ENCODE measurements at regions not wholly inside any gene's neighbourhood (a gene's known extent, or its start where the extent isn't known, plus 50 kb on each side); places are given as distances from the start of the nearest gene placed in this dataset.
A peak's percentile ranks its signal among the peaks of the same experiment; 100 is the strongest.

DNA sequence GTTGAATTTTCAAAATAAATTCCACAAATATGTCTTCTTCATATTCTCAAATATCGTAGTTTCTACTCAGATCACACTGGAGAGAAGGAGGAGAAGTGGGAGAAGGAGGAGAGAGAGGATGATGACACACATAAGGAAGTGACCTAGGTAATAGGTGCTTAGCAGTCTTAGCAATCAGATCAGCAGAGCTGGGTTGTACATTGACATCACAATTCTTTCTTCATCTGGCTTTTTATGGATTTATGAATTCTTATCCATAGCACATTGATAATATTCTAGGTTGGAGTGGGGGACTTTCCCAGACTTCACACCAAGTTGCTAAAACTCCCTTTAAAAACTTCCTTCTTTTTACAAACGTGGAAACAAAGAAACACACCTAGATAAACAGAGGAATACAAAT lies 86.9 kb downstream of the FGF9 start:
- no peak for DNase-seq

DNA sequence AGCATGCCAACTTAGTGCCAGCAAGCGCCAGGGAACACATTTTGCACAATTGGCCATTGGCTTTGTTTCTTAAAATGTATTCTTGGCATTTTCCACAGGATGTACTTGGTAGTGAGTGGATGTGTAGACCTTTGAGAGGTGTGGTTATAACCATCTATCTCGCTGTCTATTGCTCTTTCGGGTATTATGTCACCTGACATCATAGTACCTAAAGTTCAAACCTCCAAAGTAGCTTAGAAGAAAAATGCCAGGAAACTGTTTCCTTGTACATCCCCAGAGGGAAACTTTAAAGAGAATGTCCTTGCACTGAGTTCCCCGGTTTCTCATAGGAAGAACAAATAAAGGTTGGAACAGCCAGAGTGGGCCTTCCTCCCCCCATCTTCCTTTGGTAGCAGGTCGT lies 87.6 kb downstream of the FGF9 start:
- DNase-seq: no peak

DNA sequence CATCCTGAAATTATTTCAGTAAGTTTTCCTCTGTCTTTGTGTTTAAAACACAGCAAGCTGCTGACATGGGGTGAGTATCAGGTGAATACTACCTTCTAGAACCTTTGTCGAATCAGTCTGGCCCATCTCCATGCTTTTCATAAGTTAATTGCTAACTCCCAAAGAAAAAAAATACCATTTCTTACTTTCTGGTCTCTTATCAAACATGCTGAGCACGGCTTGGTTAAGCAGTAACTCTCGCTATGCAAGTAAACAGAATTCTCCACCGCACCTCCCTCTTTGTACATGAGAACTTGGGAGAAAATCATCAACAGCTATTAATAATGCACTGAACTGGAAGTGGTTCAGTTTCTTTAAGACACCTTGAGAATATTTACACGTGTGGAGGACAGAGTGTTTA lies 88.6 kb downstream of the FGF9 start:
- DNase-seq: no peak

DNA sequence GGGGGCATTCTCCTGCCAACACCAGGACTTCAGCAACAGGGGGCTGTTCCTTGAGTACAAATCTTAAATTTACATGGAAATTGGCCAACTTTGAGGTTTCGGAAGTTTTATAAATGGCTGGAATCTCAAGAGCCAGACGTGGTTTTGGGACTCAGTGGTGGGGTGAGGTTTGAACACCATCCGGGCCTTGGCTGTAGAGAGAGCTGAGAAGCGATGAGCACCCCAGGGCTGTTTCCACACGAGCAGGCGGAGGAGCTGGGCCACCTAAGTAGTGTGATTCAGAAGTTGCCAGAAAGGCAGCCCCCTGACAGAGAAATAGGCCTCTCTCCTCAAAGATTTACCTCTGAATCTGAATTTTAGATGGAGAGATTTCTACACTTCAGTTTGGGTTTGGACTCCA lies 89.0 kb downstream of the FGF9 start:
- DNase-seq: no peak

DNA sequence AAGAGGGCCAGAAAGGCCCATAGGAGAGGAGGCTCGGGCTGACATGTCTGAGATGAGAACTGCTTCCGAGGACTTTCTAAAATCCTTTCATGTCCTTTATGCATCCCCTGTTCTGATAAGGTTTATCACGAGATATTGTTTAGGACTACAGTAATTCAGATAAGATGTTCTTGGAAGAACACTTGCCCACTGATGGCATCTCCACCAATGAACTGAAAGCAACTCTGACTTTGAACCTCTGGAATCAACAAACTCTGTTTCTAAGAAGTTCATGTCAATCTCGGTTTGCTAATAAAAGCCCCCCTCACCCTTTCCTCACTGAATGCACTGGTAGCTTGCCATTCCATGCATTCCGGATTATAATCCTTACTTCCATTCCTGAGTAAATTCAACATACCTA lies 90.9 kb downstream of the FGF9 start:
- no peak for DNase-seq

DNA sequence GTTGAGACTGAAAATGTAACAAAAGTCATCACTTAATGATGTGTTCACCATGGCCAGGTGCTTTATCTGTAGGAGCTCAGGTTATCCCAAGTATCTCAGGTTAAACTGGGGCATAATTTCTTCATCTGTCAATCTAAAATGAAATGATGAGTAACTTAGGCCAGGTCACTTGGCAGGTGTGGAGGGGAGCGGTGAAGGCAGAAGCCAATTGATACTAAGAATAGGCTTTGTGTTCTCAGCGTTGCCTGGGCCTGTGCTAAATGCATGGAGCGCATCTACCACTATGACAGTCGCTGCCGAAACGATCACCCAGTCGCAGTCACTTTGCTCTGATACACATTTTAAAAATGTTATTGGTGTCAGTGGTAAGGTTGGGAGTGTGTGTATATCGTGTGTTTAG lies 91.6 kb downstream of the FGF9 start:
- no peak for DNase-seq

DNA sequence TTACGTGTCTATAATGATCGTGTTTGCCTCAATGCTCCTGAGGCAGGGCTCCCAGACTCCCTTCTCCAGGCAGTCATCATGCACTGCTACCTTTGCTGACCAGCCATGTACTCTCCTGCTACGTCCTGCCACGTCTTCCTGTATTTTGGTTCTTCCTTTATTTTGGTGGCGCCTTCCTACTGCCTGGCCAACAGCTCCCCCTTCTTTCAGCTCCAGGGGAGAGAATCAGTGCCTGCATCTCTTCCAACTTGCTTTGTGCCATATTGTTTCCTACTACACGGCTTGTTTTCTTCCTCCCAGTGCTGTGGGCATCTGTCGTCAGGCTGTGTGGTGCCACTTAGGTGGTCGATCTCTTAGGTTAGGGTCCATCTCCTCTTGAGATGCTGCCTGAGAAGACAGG lies 96.2 kb downstream of the FGF9 start:
- no peak for DNase-seq

DNA sequence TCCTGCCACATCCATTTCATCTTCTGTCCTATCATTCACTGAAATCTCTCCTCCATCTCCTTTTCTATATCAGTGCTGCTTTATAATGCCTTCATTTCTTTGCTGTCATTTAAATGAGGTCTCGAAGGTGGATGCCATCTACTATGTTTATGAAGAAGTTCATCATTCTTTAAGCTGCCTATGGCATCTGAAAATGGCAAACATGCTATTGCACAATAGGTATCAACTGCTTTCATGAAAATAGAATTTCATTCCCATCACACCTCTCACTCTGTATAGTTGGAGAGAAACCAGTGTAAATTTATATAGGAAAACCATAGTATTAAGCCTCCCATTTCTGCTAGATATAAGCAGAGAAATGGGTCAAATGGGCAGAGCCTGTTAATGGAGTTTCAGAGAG lies 100.2 kb downstream of the FGF9 start:
- DNase-seq: no peak

DNA sequence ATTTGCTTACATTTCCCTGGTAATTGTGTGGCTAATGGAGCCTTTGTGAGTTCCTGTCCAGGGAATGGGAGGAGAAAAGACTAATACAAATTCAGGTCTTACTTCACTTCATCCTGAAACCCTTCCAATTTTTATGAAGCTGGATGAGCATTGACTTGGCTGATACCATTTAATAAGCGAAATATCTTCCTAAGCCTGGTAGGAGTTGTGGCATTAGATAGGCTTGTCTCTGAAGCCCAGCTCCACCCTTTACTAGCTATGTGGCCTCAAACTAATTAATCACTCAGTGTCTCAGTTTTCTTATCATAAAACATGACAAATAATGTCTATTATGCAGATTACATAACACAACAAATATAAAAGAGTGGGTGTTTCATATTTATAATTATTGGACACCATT lies 106.3 kb downstream of the FGF9 start:
- DNase-seq: no peak

DNA sequence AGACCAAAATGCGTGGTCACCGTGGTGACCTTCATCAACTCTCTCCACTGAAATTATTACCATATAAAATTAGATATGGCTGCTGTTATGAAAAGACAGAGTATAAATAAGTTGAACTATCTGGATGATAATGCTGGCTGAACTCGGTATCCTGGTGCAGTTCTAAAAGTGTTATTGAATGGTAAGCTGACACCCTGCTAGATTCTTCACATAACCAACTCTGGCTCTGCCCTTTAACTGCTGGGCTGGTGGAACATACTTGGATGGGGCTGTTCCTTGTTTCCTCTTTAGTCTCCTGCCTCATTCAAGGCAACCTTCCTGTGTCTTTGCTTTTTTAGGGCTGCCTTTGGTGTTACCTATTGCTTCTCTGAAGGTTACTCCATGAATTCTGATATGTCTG lies 106.9 kb downstream of the FGF9 start:
- DNase-seq: no peak

DNA sequence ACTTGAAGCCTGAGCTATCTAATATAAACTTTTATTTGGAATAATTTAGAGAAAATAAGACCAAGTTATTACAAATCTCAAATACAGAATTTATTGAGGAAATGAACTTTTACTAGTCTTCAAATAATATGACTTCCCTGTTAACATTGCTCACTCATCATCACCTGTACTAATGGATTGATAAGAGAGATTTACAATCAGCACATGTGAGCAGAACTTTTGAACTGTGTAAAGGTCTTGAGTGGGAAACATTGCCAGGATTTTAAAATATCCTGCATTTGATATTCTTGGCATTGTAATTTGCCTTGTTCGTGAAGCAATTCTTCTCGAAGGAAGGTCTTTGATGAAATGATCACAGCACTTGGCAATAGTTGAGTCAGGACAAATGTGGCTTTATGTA lies 111.9 kb downstream of the FGF9 start:
- DNase-seq: no peak

DNA sequence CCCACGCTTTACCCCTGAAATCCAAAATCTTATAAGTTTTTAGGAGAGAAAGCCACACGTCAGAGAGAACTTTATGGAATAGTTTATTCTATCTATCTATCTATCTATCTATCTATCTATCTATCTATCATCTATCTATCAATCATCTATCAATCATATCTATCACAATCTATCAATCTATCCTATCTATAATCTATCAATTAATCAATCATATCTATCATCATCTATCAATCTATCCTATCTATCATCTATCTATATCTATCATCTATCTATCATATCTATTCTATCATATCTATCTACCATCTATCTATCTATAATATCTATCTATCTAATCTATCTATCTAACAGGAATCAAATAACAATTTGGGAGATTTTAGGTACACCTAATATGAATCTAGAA lies 115.1 kb downstream of the FGF9 start:
- no peak for DNase-seq

DNA sequence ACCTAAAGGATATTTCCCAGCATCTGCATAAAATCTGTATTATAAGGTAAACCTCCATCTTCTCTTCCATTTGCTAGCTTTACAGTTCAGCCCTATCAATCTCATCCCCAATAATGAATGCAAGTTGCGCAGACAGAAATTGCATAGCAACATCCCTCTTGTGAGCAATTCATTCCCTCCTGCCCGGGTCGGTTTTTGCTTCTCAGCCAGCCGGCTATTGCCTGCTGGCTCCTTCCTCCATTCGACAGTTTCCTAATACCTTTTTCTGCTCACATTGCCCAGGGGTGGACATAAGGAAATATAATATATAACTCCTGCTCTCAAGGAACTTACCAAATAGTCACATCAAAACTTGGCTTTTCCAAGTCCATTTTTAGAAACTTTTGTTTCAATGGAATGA lies 125.2 kb downstream of the FGF9 start:
- DNase-seq: no peak

DNA sequence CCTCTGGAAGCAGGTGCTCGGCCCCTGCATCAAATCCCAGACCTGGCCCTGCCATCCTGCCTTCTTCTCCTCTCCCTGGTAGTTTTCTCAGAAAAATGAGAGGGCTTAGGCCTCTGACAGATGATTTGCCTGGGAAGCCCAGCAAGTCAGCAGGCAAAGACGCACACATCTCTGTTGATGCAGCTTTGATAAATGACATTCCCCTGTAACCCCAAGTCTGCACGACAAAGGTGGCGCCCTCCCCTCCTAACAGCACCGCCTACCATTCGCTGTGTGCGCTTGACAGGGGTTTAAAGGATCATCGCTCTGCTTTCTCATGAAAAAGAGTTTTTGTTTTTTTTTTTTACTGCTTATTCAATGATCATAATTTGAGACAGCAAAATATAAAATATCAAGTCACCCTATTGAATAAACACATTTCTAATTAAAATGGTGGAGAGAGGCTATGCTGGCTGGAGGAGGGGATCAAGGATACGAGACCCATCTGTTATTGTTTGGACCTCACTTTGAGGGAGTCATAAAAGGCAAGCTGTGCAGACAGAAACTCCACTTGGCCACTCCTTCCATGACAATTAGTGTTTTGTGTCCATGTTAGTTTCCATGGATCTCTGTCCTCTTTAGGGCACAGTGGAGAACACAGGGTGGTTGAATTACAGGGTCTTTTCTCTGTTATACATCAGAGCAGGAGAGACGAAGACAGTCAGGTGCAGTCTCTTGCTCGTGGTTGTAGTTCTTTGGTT lies 126.1 kb downstream of the FGF9 start:
- no peak for DNase-seq

DNA sequence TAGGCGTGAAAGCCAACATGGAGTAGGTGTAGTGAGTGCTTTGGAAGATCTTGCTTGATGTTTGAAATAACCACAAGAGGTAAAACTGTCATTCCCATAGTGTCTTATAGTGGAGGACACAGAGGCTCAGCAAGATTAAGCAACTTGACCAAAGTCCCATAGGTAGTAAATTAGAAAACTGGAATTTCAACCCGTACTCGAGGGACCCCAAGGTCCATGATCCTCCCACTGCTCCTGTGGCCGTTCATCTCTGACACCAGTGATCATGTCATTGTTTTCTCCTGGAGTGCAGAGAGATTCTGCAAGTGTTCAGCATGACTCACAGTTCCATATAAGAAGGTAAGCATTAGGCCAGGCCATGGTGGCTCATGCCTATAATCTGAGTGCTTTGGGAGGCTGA lies 126.9 kb downstream of the FGF9 start:
- DNase-seq: no peak

DNA sequence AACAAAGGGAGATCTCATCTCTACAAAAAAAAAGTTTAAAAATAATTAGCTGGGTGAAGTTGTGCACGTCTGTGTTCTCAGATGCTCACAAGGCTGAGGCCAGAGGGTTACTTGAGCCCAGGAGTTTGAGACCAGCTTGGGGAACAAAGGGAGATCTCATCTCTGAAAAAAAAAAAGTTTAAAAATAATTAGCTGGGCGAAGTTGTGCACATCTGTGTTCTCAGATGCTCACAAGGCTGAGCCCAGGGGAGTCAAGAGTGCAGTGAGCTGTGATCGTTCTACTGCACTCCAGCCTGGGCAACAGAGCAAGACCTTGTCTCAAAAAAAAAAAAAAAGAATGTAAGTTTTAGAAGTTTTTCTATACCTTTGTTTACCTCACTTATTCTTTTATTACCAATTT lies 127.3 kb downstream of the FGF9 start:
- DNase-seq: no peak

DNA sequence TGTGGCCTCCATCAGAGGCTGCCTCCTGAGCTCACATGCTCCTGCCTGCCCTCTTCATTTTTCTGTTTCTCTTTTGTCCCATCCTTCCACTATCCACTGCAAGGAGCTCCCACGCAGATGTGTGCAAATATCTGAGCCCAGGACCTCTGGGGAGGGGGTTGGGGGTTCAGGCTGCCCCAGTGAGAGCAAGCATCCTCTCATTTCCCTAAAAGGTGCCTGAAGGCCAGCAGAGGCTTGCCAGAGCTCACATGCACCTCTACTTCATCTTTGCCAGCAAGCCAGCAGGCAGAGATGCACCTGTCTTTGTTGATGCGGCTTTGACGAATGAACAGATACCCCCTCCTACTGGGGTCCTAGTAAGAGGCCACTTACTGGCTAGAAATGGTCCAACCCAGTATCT lies 128.8 kb downstream of the FGF9 start:
- no peak for DNase-seq

DNA sequence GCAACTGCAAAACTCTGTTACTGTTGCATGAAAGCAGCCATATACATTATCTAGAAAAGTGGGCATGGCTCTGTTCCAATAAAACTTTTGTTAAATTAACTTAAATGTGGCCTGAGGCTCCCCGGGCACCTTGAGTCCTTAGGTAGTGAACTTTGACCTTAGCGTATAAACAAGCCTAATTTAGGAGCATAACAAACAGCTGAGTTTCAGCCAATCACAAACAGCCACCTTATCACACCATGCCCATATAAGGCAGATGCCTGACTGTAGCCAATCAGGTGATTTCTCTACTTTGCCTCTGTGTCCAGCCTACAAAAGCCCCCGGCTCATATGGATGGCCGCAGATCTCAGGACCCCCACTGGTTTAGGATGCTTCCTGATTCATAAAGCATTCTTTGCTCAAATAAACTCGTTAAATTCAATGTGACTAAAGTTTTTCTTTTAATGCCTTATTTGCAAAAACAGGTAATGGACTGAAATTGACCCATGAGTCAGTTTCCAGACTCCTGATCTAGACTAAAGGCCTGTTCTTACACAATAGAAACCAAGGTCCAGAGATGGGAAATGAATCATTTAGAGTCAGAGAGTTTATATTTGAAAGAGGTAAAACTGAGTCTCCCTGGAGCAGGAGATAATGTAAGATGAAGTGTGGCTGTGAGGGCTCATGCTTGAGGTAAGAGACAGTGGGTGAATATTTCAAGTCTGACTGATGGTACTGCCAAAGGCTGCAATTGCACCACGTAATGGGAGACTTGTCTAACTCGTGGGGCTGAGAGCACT lies 130.2 kb downstream of the FGF9 start:
- DNase-seq: no peak

DNA sequence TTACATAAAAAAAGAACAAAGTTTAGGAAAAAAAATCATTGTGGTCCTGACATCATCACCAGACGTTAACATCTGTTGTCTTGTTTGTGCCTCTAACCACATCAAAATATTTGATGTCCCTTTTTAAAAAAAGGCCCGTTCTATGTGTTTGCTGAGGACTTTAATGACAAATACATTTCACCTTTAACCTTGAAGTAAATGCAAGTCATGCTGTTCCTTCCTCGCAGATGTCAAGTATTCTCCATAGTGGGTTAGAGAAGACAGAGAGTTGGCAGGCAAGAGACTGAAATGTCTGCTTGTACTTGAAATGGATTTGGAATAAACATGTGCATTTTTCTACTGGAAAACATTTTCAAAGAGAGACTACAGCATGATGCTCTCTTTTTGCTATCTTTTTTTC lies 134.9 kb downstream of the FGF9 start:
- no peak for DNase-seq

DNA sequence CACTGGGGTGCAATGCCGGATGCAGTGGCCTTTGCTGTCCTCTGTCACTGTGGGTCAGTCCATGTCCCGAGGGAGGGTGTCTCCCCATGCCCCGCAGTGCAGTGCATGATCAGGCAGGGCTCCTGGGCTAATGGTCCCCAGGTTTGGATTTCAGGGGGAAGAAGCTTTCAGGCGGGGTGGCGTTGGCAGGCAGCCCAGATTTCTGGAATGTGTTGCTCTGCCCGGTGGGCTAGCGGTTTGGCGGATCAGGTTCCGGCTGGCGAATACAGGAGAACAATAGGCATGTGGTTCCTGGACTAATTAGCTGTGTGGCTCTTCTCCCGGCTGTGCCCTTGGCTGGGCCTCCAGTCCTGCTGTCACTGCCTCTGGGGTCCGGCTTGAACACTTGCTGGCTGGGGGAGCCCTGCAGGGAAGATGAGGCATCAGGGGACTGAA lies 141.3 kb downstream of the FGF9 start:
- DNase-seq: peak in 1 of 2 experiments; percentile 27

DNA sequence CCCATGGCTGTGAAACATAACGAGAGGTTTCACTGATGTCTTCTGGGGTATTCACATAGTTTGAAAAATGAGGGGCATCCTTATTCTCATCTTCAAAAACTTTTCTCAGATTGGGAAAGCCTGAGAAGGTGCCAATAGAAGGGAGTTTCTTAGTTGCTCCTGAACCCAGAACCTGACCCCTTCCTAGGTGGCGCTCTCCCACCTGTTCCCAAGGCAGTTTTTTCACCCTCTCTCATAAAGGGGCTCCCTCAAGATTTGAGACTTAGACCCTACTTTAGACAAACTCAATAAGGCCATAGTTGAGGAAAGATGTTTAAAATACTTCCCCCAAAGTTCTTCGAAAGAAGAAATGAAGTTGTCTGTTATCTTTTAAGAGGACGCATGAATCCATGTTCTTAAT lies 142.2 kb downstream of the FGF9 start:
- DNase-seq: no peak

DNA sequence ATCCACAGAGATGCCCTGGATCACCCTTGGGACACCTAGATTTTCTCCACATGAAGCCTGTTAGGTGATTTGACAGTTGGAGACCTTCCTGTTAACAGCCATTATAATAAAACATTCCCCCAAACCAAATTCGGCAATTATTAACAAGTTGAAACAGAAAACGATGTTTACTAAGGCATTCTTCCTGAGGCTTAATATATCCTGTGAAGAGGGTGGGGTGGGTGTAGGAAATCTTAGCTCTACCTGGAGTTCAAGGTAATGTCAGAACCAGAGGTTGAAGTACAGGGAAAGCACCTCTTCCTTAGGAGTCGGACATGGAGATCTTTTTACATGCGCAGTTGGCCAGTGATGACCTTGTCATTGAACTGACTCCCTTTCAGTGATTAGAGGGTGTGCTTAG lies 143.0 kb downstream of the FGF9 start:
- no peak for DNase-seq

DNA sequence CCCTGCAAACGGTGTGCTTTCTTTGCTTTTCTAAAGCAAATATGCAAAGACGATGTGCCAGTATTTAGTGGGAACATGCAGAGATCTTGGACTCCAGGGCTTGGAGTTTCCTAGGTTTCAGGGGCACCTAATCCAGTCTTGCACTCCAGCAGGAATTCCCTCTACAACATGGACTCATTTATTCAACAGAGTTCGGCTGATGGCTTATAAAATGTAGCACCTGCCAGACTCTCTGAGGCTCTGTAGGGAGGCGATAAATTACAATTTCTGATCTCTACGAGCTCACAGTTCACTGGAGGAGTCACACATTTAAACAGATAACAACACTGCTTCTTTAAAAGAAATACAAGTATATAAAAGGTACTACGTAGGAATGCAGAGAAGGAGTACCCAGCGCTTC lies 143.7 kb downstream of the FGF9 start:
- no peak for DNase-seq

DNA sequence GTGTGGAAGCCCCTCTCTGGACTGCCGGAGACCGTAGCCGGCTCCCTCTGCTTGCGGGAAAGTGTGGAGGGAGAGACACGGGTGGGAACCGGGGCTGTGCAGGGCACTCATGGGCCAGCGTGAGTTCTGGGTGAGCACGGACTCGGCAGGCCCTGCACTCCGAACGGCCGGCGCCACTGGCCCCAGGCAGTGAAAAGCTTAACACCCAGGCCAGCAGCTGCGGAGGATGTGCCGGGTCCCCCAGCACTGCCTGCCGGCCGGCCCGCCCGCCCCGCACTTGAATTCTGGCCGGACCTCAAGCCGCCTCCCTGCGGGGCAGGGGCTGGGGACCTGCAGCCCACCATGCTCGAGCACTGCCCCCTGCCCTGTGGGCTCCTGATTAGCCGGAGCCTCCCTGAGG lies 147.0 kb downstream of the FGF9 start:
- no peak for DNase-seq

DNA sequence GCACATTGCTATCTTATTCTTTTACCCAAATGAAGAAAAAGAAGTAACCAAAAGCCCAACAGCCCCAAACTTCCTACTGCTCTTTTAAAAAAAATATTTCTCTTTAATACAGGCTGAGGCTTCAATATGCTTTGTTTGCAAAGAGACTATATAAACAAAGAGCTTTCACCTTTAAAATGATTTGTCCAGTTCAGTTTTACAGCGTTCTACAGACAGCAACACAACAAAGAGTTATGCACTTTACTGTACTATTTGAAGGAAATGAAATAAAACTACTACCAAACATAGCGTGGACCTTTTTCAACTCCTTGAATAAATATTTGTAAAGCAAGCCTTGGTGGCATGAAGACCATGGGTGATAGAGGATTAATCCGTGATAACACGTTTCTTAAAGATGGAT lies 151.2 kb downstream of the FGF9 start:
- no peak for DNase-seq
